ENCODE measurements at regions not wholly inside any gene's neighbourhood (a gene's known extent, or its start where the extent isn't known, plus 50 kb on each side); places are given as distances from the start of the nearest gene placed in this dataset.
"Not testable (repeated sequence)": the region's sequence is repeated elsewhere in the genome, so short reads cannot be mapped to it uniquely, and the experiment has no call there.

DNA sequence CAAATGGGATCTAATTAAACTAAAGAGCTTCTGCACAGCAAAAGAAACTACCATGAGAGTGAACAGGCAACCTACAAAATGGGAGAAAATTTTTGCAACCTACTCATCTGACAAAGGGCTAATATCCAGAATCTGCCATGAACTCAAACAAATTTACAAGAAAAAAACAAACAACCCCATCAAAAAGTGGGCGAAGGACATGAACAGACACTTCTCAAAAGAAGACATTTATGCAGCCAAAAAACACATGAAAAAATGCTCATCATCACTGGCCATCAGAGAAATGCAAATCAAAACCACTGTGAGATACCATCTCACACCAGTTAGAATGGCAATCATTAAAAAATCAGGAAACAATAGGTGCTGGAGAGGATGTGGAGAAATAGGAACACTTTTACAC is 755.2 kb upstream of the ADGRB3 start:
- DNase-seq (ENCODE audit: low read depth): not testable (repeated sequence)

DNA sequence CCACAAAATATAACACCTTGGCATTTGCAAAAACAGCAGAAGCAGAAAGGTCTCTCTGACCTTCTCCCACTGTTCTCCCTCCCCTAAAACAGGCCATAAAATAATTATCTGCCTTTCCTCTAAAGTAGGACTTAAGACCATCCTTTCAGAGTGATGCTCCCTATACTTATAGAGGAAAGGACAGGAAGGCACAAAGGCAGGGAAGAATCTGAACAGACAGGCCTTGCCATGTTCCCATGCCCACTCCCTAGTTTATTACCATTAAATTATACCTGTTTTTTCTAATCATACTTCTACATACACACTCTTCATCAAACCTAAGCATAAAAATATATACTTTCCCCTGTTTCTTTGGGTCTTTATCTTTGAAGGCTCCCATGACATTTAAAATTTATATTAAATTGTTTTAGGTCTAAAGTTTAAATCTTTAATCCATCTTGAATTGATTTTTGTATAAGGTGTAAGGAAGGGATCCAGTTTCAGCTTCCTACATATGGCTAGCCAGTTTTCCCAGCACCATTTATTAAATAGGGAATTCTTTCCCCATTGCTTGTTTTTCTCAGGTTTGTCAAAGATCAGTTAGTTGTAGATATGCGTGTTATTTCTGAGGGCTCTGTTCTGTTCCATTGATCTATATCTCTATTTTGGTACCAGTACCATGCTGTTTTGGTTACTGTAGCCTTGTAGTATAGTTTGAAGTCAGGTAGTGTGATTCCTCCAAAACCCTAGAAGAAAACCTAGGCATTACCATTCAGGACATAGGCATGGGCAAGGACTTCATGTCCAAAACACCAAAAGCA is 755.8 kb upstream of the ADGRB3 start:
- not testable (repeated sequence) for DNase-seq (ENCODE audit: low read depth)

DNA sequence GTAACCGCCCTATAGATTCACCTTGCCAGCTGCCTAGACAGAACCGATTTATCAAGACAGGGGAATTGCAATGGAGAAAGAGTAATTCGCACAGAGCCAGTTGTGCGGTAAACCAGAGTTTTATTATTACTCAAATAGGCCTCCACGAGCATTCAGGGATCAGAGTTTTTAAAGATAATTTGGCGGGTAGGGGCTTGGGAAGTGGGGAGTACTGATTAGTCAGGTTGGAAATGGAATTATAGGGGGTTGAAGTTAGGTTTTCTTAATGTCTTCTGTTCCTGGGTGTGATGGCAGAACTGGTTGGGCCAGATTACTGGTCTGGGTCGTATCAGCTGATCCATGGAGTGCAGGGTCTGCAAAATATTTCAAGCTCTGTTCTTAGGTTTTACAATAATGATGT is 756.9 kb upstream of the ADGRB3 start:
- not testable (repeated sequence) for DNase-seq (ENCODE audit: low read depth)

DNA sequence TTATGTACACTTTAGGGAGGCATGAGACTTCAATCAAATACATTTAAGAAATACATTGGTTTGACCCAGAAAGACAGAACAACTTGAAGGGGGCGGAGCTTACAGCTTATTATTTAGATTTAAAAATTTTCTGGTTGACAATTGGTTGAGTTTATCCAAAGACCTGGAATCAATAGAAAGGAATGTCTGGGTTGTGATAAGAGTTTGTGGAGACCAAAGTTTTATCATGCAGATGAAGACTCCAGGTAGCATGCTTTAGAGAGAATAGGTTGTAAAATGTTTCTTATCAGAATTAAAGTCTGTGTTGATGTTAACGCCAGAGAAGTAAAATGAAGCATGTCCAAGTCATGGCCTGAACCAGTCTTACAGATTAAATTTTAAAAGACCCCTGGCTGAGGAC is 757.8 kb upstream of the ADGRB3 start:
- DNase-seq (ENCODE audit: low read depth): no peak

DNA sequence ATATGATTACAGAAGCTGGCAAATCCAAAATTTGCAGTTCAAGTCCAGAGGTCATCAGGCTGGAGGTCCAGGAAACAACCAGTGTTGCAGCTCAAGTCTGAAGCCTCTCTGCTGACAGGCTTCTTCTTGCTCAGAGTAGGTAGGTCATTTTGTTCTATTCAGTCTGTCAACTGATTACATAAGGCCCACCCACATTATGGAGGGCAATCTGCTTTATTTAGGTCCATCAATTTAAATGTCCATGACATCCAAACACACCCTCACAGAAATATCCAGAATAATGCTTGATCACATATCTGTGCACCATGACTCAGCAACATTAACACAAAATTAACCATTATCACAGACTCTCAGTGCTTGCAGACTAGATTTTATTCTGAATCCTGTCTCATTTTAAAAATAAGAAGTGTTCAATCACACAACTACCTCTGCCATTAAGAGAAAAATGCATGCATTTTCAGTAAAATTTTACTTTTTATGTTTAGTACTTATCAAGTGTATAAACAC is 759.2 kb upstream of the ADGRB3 start:
- no peak for DNase-seq (ENCODE audit: low read depth)

DNA sequence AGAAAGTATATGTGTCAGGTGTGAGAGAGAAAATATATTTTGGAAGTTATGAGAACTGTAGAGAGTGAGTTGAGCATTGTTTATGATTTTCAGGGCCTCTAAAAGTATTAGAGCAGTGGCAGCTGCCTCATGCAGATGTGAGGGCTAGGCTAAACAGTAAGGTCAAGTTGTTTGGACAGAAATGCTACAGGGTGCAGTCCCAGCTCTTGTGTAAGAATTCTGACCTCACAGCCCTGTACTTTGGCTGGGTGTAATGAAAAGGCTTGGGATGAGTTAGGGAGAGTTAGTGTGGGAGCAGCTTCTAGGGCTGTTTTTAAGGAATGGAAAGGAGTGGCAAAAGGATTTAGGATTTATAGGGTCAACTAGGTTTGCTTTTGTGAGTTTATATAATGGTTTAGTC is 764.8 kb upstream of the ADGRB3 start:
- DNase-seq (ENCODE audit: low read depth): no peak

DNA sequence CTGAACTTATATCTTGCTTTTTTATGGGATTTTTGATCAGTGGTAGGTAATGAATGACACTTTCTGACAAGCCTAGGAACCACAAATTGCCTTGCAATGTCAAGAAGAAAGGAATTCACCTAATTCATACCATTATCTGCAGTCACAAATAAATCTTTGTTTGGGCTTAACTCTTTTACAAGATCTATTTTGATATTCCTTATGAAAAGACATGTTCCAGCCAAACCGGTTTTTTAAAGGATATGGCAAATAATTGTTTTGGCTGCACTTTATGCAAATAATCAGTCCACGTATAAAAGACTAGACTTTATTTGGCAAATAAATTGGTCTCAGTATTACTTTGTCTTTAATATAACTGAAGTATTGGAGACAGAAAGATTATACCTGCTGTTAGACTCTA is 771.7 kb upstream of the ADGRB3 start:
- no peak for DNase-seq (ENCODE audit: low read depth)

DNA sequence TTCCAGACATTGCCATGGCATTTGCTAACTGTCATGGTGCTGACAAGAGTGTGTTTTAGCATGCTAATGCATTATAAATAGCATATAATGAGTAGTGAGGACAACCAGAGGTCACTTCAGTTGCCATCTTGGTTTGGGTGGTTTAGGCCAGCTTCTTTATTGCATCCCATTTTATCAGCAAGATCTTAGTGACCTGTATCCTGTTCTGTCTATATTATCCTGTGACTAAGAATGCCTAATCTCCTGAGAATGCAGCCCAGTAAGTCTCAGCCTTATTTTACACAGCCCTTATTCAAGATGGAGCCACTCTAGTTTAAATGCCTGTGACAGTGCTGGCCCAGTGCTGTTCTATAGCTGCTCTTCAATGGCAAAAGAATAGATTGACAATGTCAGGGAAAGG is 781.0 kb upstream of the ADGRB3 start:
- DNase-seq (ENCODE audit: low read depth): no peak

DNA sequence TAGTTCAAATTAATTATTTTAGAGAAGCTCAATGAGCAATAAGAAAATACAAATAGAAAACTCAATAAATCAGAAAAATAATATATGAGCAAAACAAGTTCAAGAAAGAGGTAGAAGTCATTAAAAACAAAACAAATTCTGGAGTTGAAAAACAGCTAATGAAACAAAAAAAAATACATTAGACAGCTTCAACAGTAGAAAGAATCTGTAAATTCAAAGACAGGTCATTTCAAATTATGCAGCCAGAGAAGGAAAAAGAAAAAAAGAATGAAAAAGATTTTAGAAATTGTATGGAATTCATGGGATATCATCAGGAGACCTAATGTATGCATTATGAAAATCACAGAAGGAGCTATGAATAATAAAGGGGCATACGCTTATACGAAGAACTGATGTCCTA is 795.3 kb upstream of the ADGRB3 start:
- DNase-seq (ENCODE audit: low read depth): no peak

DNA sequence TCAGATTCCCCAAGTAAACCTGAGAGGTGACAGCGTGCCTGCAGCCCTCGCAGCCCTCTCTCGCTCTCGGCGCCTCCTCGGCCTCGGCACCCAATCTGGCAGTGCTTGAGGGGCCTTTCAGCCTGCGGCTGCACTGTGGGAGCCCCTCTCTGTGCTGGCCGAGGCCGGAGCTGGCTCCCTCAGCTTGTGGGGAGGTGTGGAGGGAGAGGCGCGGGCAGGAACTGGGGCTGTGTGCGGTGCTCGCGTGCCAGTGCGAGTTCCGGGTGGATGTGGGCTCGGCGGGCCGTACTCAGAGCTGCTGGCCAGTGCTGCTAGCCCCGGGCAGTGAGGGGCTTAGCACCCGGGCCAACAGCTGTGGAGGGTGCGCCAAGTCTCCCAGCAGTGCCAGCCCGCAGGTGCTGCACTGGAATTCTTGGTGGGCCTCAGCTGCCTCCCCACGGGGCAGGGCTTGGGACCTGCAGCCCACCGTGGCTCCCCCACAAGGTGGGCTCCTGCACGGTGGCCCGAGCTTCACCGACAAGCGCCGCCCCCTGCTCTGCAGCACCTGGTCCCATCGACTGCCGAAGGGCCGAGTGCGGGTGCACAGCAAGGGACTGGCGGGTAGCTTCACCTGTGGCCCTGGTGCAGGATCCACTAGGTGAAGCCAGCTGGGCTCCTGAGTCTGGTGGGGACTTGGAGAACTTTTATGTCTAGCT is 809.7 kb upstream of the ADGRB3 start:
- no peak for DNase-seq (ENCODE audit: low read depth)

DNA sequence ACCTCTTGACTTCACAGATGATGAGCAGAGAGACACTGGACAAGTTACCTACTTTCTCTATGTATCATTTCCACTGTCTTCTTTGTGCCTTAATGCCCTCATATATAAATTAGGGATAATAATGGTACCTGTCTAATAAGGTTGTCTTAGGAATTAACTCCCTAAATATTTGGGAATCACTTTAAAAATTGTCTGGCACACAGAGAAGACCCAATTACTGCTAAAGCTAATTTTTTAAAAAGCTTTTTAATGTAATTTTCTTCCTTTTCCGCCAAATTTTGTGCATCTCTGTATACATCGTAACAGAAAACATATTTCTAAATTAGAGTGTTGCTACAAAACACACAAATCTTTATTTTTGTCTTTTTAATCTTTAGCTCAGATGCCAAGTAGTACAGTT is 816.8 kb upstream of the ADGRB3 start:
- DNase-seq (ENCODE audit: low read depth): no peak

DNA sequence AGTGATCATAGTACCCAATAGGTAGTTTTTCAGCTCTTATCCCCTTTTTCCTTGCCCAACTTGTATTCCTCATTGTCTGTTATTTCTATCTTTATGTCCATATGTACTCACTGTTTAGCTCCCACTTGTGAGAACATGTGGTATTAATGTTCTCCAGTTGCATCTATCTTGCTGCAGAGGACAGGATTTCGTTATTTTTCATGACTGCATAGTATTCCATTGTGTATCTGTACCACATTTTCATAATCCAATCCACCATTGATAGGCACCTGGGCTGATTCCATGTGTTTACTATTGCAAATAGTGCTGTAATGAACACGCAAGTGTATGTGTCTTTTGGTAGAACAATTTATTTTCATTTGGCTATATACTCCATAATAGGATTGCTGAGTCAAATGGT is 819.5 kb upstream of the ADGRB3 start:
- DNase-seq (ENCODE audit: low read depth): no peak

DNA sequence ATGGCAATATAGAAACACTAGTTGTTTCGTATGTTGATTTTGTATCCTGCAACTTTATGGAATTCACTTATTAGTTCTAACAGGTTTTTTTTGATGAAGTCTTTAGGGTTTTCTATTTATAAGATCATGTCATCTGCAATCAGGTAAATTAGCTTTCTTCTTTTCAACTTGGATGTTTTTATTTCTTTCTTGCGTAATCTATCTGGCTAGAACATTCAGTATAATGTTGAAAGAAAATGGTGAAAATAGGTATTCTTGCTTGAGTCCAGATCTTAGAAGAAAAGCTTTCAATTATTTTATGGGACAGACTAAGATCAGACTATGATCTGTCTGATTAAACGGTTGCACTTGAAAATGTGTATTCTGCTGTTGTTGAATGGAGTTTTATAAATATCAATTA is 820.8 kb upstream of the ADGRB3 start:
- no peak for DNase-seq (ENCODE audit: low read depth)

DNA sequence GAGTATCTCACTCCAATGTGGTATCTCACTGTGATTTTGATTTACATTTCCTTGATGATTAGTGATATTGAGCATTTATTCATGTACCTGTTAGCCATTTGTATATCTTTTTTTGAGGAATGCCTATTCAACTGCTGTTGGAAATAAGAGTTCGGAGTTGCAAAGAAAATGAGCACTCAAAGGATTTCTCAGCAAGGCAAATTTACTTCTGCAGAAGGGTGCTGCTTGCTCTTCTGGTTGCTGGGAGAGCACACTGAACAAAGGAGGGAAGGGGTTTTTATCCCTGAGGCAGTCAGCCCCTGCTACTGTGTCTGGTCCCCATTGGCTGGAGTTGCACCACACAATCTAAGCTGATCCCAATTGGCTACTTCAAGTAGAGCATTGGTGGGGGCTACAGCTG is 822.4 kb upstream of the ADGRB3 start:
- DNase-seq (ENCODE audit: low read depth): no peak

DNA sequence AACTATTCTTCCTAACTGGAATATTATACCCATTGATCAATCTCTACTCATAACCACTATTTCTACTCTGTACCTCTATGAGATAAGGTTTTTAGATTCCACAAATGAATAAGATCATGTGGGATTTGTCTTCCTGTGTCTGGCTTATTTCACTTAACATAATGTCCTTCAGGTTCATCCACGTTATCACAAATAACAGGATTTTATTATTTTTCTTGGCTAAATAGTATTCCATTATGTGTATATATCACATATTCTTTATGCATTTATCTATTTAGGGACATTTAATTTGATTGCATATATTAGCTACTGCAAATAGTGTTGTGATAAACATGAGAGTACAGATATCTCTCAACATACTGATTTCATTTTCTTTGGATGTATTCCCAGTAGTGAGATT is 823.0 kb upstream of the ADGRB3 start:
- DNase-seq (ENCODE audit: low read depth): no peak

DNA sequence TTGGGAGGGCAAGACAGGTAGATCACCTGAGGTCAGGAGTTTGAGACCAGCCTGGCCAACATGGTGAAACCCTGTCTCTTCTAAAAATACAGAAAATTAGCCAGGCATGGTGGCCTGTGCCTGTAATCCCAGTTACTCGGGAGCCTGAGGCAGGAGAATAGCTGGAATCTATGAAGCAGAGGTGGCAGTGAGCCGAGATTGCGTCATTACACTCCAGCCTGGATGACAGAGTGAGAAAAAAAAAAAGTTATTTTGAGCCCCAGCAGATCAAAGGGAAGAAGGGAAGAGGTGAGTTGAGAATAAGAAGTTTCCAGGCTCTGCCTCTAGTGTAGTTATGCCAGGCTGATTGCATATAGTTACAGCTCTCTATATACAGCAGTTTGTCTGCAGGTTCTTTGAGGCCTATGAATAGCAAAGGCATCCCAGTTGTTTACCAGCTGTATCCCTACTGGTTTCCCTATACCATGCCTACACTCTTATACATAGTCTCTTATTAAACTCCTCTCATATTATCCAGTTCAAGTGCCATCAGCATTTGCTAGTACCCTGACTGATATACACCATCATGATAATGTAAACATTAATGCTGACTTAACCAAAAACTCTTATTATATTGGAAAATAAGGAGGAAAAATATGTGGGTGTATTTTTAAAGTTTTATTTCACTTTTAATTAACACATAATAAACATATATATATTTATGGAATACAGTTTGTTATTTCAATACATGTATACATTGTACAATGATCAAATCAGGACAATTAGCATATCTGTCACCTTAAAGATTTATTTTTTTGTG is 823.6 kb upstream of the ADGRB3 start:
- DNase-seq (ENCODE audit: low read depth): no peak

DNA sequence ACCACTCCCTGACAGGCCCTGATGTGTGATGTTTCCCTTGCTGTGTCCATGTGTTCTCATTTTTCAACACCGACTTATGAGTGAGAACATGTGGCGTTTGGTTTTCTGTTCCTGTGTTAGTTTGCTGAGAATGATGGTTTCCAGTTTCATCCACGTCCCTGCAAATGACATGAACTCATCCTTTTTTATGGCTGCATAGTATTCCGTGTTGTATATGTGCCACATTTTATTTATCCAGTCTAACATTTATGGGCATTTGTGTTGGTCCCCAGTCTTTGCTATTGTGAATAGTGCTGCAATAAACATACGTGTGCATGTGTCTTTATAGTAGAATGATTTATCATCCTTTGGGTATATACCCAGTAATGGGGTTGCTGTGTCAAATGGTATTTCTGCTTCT is 830.3 kb upstream of the ADGRB3 start:
- not testable (repeated sequence) for DNase-seq (ENCODE audit: low read depth)

DNA sequence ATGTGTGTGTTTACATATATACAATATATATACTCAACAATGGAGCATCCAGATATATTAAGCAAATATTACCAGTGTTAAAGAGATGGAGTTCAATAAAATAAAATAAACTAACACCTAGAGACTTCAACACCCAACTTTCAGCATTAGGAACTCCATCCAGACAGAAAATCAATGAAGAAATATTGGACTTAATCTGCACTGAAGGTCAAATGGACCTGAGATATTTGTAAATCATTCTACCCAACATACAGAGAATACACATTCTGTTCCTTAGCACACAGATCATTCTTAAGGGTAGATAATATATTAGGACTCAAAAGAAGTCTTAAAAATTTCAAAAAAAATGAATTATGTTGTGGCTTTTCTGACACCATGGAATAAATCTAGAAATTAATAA is 832.3 kb upstream of the ADGRB3 start:
- DNase-seq (ENCODE audit: low read depth): no peak

DNA sequence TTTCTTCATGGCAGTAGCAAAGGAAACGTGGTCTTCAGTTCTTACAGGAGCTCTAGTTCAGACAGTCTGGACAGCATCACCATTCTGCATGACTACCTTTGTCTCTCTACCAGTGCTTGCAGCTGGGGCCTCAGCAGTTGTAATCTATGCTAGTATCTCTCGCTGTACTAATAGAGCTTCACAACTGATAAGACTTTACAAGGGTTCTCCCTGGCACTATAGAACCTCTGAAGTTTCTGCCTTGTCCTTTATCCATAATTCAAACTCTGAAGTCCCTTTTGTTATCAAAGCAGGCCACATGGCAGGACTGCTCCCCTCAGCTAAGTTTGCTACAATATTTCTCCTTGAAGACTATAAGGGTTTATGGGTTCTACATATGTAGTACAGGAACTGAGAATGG is 842.1 kb upstream of the ADGRB3 start:
- no peak for DNase-seq (ENCODE audit: low read depth)

DNA sequence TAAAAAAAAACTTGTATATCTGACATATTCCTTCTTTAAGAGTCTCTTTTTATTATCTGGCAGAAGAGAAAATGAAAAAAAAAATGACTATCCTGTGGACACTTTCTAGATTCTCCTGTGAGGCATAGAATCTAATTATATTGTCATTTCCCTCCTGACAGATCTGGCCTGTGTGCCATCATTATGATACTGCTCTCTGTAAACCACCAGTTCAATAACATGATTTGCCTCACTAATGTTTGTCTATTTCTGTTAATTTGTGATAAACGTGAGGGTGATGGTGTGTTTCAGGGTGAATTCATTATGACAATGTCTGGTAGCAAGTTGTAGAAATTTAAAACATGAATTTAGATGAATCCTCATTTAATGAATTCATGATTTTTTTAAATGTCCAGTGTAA is 844.5 kb upstream of the ADGRB3 start:
- no peak for DNase-seq (ENCODE audit: low read depth)

DNA sequence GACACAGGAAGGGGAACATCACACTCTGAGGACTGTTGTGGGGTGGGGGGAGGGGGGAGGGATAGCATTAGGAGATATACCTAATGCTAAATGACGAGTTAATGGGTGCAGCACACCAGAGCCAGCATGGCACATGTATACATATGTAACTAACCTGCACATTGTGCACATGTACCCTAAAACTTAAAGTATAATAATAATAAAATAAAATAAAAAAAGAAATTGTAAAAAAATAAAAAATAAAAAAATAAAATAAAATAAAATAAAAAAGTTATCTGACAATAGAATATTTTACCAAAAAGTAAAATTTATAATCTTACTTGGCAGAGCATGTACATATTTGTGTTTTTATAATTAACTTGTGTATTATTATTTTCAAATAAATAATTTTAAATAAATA is 848.0 kb upstream of the ADGRB3 start:
- DNase-seq (ENCODE audit: low read depth): not testable (repeated sequence)

DNA sequence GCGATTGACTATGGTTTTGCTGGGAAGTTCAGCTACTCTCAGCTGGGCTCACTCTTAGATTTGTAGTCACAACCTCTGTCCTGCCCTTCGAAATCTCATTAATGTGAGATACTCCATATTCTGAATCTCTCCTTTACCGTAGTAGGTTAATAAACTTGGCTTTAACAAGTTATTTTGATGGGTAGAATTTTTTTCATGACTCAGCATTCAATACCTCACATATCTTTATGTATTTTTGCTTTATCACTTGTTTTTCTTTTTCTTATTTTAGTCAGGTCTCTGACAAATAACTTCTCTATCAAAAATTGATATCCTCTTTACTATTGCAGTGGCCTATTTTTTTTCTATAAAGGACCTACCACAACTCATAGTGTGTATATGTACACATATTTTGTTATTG is 855.2 kb upstream of the ADGRB3 start:
- DNase-seq (ENCODE audit: low read depth): no peak

DNA sequence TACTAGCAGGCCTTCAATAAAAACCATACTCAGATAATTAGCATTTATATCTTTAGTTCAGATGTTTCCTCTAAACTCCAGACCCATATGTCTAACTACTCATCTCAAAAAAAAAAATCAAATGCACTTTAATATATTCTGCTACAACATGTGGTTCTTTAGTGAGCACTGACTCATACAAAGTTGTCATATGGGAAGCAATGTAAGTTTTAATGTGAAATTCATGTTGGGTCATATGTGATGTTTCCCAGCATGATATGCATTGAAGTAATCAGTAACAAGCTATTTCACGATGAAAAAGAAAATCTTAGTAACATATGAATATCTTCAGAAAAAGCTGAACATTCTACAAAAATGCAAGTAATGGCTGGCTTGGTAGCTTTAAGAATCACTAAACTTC is 859.7 kb upstream of the ADGRB3 start:
- no peak for DNase-seq (ENCODE audit: low read depth)

All from renal cortical epithelial cell (primary cell).